ENCODE measurements at regions not wholly inside any gene's neighbourhood (a gene's known extent, or its start where the extent isn't known, plus 50 kb on each side); places are given as distances from the start of the nearest gene placed in this dataset.

DNA sequence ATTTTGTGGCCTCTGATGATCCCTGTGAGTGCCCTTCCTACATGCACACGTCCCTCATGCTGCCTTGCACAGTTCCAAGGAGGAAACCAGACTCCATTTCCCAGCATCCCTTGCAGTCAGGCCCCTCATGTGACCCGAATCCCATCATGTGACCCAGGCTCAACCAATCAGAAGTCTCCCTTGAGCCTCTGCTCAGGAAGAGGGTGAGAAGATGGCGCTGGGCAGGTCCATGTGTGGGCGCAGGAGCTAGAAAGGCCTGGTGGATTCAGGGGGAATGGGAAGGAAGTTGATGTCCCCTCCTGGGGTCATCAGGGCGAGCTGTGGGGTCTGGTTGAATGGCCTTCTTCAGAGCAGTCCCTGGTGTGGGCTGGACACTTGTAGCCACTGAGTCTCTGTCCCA is 240.5 kb downstream of the ADGRD1 start (continued):
- TF ChIP-seq, protein P1, sequence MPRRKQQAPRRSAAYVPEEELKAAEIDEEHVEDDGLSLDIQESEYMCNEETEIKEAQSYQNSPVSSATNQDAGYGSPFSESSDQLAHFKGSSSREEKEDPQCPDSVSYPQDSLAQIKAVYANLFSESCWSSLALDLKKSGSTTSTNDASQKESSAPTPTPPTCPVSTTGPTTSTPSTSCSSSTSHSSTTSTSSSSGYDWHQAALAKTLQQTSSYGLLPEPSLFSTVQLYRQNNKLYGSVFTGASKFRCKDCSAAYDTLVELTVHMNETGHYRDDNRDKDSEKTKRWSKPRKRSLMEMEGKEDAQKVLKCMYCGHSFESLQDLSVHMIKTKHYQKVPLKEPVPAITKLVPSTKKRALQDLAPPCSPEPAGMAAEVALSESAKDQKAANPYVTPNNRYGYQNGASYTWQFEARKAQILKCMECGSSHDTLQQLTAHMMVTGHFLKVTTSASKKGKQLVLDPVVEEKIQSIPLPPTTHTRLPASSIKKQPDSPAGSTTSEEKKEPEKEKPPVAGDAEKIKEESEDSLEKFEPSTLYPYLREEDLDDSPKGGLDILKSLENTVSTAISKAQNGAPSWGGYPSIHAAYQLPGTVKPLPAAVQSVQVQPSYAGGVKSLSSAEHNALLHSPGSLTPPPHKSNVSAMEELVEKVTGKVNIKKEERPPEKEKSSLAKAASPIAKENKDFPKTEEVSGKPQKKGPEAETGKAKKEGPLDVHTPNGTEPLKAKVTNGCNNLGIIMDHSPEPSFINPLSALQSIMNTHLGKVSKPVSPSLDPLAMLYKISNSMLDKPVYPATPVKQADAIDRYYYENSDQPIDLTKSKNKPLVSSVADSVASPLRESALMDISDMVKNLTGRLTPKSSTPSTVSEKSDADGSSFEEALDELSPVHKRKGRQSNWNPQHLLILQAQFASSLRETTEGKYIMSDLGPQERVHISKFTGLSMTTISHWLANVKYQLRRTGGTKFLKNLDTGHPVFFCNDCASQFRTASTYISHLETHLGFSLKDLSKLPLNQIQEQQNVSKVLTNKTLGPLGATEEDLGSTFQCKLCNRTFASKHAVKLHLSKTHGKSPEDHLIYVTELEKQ (CRISPR knock-in tag; IDR thresholded peaks at IDR 0.05), result no peak
- peak; percentile 85 for TF ChIP-seq CBX1 (IDR thresholded peaks at IDR 0.05; ENCODE audit: low read depth)
- TF ChIP-seq CREB1 (IDR thresholded peaks at IDR 0.05), result no peak
- no peak for TF ChIP-seq CREB1 (CRISPR knock-in tag; IDR thresholded peaks at IDR 0.05)
- peak; percentile 88 for TF ChIP-seq CBFA2T2 (conservative IDR thresholded peaks at IDR 0.05)
- TF ChIP-seq CBX3 (IDR thresholded peaks at IDR 0.05; ENCODE audit: borderline replicate concordance in 1 of 2, low read length in 2 of 2), result peak in 1 of 2 experiments; percentile 89; a peak in 2 of 3 replicates
- no peak for TF ChIP-seq BRF1 (IDR thresholded peaks at IDR 0.05; ENCODE audit: borderline replicate concordance, extremely low read depth, insufficient read length)
- TF ChIP-seq TAF1 (IDR thresholded peaks at IDR 0.05; ENCODE audit: control insufficient read depth, extremely low read depth, insufficient read depth, low read length, severe bottlenecking), result peak; percentile 41
- TF ChIP-seq, protein P2, sequence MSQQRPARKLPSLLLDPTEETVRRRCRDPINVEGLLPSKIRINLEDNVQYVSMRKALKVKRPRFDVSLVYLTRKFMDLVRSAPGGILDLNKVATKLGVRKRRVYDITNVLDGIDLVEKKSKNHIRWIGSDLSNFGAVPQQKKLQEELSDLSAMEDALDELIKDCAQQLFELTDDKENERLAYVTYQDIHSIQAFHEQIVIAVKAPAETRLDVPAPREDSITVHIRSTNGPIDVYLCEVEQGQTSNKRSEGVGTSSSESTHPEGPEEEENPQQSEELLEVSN (IDR thresholded peaks at IDR 0.05; ENCODE audit: borderline replicate concordance in 1 of 2, extremely low read depth in 1 of 2, insufficient read depth in 1 of 2, insufficient read length in 1 of 2, low read depth in 1 of 2, low read length in 1 of 2, poor library complexity in 1 of 2, severe bottlenecking in 1 of 2), result no peak
- TF ChIP-seq, protein P3, sequence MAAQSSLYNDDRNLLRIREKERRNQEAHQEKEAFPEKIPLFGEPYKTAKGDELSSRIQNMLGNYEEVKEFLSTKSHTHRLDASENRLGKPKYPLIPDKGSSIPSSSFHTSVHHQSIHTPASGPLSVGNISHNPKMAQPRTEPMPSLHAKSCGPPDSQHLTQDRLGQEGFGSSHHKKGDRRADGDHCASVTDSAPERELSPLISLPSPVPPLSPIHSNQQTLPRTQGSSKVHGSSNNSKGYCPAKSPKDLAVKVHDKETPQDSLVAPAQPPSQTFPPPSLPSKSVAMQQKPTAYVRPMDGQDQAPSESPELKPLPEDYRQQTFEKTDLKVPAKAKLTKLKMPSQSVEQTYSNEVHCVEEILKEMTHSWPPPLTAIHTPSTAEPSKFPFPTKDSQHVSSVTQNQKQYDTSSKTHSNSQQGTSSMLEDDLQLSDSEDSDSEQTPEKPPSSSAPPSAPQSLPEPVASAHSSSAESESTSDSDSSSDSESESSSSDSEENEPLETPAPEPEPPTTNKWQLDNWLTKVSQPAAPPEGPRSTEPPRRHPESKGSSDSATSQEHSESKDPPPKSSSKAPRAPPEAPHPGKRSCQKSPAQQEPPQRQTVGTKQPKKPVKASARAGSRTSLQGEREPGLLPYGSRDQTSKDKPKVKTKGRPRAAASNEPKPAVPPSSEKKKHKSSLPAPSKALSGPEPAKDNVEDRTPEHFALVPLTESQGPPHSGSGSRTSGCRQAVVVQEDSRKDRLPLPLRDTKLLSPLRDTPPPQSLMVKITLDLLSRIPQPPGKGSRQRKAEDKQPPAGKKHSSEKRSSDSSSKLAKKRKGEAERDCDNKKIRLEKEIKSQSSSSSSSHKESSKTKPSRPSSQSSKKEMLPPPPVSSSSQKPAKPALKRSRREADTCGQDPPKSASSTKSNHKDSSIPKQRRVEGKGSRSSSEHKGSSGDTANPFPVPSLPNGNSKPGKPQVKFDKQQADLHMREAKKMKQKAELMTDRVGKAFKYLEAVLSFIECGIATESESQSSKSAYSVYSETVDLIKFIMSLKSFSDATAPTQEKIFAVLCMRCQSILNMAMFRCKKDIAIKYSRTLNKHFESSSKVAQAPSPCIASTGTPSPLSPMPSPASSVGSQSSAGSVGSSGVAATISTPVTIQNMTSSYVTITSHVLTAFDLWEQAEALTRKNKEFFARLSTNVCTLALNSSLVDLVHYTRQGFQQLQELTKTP (IDR thresholded peaks at IDR 0.05; ENCODE audit: low read depth in 1 of 2, partially characterized antibody in 2 of 2), result peak in 1 of 2 experiments; percentile 89
- TF ChIP-seq MAFG (tag; conservative IDR thresholded peaks at IDR 0.05), result no peak
- peak in 2 of 3 experiments; percentile 42 to 79 for TF ChIP-seq YY1 (IDR thresholded peaks at IDR 0.05; ENCODE audit: borderline replicate concordance in 1 of 3, control insufficient read depth in 1 of 3, extremely low read depth in 1 of 3, insufficient read depth in 3 of 3, insufficient read length in 1 of 3, insufficient replicate concordance in 2 of 3, low read depth in 1 of 3, low read length in 2 of 3)
- no peak for TF ChIP-seq MTA1 (IDR thresholded peaks at IDR 0.05; ENCODE audit: borderline replicate concordance)
- 0 out of 4 replicates have a peak, but pooled peaks of 1 of the 2 experiments have one; percentile 29 for TF ChIP-seq KDM4B (IDR thresholded peaks at IDR 0.05; ENCODE audit: borderline replicate concordance in 2 of 2, low read depth in 1 of 2)
- TF ChIP-seq, protein P4, sequence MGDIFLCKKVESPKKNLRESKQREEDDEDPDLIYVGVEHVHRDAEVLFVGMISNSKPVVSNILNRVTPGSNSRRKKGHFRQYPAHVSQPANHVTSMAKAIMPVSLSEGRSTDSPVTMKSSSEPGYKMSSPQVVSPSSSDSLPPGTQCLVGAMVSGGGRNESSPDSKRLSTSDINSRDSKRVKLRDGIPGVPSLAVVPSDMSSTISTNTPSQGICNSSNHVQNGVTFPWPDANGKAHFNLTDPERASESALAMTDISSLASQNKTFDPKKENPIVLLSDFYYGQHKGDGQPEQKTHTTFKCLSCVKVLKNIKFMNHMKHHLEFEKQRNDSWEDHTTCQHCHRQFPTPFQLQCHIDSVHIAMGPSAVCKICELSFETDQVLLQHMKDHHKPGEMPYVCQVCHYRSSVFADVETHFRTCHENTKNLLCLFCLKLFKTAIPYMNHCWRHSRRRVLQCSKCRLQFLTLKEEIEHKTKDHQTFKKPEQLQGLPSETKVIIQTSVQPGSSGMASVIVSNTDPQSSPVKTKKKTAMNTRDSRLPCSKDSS (IDR thresholded peaks at IDR 0.05; ENCODE audit: low read depth, partially characterized antibody), result no peak
- no peak for TF ChIP-seq ZNF445 (CRISPR knock-in tag; IDR thresholded peaks at IDR 0.05; ENCODE audit: low read depth)
